NCI-H2171 (cell line): ENCODE measurements at regions not wholly inside any gene's neighbourhood (a gene's known extent, or its start where the extent isn't known, plus 50 kb on each side); places are given as distances from the start of the nearest gene placed in this dataset.

Source experiments
- DNase-seq: peaks from one replicate; lab custom pipeline; 2025; lab: John Stamatoyannopoulos, UW

DNA sequence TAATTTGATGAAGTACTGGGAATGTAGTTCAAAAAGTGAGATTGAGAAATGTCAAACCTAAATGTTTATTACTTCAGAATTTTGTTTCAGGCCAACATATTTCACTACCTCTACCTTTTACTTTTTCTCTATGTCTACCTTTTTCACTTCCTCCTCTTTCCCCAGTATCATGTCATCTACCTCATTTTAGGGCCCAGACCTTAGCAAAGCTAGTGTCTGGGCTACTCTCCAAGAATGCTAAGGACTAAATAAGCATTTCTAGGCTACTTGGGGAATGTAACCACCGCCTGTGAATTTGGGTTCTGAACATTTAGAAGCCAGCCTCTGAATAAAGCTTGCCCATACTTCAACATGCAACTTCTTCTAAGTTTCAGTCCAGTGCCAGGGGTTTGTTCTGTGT is 330.4 kb downstream of the SLC4A3 start:
- DNase-seq = no peak

DNA sequence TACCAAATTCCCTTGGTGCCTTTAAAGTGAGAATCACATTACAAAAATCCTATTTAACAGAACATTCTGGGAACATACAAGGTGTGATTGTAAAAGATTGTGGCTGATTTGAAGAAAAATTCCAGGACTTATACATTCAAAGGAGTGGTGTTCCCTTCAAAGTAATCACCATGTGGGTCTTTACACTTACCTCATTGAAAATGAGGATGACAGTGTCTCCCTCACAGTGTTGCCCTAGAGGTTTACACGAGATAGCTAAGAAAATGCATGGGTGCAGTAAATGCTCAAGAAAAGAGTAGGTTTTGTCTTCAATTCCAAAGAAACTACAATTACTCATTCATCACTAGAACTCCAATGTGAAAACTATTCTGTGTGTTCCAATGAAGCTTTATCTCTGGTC is 331.5 kb downstream of the SLC4A3 start:
- no peak for DNase-seq

DNA sequence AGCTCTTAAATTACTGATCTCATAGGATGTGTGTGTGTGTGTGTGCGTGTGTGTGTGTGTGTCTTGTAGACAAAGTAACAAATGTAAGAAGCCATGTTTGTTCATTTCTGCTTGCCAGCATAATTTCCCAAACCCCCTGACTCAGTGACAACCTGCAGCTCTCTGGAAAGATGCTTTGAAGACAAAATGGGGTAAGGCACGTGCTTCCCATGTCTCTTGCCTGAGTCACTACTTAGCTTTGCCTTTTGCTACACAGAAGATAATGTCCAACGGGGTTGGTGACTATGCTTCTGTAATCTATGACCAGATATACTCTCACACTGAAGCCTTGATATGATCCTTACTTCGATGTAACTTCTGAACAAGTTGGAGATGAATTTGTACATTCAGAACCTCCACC is 332.0 kb downstream of the SLC4A3 start:
- DNase-seq = no peak

GRCh38 chr2:219961947-219962498 is 334.6 kb downstream of the SLC4A3 start:
- no peak for DNase-seq

GRCh38 chr2:219962801-219963200 is 335.4 kb downstream of the SLC4A3 start:
- no peak for DNase-seq

DNA sequence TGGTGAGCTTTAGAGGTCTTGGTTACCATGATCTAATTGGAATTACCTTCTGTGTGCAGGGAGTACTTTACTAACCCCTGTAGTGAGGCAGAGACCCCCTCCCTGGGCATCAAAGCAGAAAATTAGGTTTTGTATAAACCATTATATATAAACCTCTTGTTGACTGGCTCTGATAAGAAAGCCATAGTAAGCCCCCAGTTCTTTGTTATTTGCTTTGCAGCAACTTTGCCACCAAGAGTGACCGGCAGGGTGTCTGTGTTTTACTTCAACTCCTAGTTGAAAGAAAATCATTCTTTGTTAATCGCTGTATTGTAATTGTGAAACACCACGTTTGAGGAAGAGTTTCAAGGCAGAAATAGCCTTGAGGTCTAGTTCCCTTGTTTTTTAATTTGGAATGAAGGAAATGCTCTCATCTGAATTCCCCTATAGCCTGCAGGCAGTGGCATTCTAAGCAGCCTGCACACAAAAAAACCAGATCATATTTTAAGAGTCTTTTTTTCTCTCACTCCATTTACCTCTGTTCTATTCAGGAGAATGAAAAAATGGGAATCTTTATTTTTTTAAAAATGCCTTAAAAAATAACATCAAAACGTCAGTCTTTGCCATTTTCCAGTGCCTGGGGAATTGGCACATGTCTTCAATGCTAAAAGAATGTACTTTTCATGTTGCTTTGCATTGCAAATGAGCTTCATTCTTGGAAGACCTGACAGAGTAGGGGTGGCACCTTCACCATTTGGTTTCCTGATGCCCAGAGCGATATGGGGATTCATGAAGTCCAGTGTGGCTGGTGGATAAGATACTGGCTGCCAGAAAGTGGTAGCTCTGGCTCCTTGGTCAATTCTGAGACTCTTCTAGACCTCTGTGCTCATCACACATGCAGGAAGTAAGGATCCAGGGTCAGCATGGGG is 338.1 kb downstream of the SLC4A3 start:
- no peak for DNase-seq

DNA sequence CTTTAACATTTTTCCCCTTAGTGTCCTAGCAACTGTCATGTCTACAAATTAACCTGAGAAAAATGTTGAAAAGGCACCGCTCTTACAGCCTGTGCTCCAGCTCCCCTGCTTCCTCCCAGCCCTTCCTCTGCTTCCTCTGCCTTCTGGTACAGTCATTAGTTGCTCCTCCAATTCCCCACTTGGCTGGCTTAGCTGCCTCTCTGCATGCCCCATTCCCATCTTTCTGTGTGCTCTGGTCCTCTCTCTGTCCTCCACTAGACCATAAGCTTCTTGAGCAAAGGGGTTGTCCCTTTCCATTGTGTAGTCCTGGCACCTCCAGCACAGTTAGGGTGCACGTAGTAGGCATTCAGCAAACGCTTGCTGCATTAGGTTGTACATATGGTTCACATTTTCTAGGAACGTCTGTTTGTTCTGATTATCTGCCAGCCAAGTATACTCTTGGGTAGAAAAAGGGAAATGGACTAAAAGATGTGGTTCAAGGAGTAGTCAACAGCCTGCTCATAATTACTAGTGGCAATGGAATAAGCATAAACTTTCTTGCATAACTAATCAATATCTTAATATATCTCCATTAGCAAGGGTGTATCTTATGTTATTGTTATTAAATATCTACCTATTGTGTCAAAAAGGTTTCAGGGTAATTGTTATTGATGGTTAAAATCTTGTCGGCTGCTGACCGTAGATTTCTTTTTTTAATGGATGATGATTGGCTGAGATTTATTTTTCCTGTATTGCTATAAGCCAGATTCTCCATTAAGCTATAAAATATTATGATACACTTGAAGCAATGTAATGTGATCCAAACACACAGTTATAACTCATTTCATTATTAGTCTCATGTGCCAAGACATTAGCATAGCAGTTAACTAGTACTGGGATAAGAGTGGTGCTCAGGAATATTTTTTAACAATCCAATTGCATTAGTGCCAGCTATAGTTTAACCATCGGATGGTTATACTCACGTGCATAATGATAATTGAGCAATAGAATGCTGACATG is 340.1 kb downstream of the SLC4A3 start:
- no peak for DNase-seq

GRCh38 chr2:219968685-219969345 is 341.4 kb downstream of the SLC4A3 start:
- DNase-seq = no peak

GRCh38 chr2:219969508-219969907 is 342.1 kb downstream of the SLC4A3 start:
- no peak for DNase-seq

DNA sequence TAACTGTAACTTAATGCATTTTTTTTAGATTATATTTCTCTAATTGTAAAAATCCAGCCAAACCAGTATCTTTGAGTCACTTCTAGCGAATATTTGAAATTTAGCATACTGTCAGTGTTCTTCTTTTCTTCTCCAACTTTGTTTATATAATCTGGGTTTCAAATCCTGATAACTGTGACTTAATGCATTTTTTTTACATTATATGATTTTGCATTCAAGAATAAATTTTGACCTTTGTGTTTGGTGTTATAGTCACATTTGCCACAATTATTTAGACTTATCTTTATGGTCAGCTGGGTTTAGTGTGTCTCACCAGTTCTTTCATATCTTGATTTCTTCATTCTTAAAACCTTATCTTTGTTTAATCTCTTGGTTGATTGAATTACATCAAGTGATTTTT is 345.7 kb downstream of the SLC4A3 start:
- DNase-seq = no peak

- DNase-seq = no peak
These were observed 349.4 kb downstream of the SLC4A3 start for GRCh38 chr2:219976871-219977270.

DNA sequence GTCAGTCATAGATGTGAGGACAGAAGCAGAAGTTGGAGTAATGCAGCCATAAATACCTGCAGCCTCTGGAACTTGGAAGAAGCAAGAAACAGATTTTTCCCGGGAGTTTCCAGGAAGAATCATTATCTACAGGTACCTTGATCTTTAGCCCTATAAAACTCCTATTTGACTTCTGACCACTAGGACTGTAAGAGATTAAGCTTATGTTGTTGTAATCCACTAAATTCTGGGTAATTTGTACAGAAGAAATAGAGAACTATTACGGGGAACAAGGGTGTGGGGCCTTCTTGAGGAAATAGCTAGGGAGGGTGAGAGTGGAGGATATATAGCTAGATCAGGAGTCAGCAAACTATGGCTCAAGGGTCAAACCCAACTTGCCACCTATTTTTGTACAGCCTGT is 353.2 kb downstream of the SLC4A3 start:
- DNase-seq = no peak

DNA sequence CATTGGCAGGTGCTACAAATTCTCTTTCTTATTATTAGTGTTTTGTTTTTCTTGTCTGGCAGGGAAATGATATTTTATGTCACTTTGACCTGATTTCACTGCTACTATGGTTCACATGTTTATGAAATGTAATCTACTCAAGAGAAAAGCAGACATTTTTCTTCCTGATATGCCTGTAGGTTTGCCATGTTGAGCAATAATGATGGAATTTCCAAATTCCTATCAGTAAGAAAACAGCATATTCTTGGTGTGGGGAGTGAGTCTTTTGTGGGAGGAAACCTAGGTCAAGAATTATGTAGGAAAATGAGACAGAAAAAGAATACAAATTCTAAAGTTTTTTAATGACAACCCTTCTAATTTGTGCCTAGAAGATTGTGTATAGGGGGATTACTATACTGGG is 356.4 kb downstream of the SLC4A3 start:
- no peak for DNase-seq

DNA sequence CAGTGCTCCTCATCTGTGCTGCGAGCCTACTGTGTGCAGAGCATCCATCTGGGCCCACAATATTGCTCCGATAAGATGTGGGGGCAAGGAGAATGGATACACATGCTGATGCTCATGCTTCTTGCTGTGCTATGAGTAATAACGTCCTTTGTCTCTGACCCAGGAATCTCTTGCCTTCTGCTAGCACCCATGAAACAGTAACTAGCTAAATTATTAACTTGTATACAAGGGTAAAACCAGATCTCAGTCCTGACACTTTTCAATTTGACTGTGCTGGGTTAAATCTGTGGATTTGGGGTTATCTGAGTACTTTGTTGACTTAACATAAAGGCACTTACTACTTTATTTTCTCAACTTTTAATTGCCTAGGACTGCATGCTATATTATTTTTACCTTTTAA is 357.6 kb downstream of the SLC4A3 start:
- no peak for DNase-seq

GRCh38 chr2:219987830-219988229 is 360.4 kb downstream of the SLC4A3 start:
- no peak for DNase-seq

DNA sequence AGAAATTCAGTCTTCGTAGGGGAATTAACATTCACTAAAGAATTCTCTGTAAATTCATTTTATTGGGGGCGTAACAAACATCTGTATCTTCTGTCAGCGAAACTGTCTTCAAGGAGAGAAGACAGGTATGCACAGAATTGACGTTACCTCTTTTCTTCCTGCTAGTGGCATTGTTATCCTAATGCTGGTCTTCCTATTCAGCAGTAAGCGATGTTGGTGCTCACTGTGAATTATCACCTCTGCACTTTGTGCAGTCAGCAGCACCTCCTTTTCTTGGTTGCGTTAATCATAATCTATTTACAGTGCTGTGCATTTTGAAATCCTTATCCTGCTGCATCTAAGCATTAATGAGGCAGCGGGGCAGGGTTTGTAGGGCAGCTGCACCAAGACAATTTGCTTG is 362.3 kb downstream of the SLC4A3 start:
- no peak for DNase-seq

DNA sequence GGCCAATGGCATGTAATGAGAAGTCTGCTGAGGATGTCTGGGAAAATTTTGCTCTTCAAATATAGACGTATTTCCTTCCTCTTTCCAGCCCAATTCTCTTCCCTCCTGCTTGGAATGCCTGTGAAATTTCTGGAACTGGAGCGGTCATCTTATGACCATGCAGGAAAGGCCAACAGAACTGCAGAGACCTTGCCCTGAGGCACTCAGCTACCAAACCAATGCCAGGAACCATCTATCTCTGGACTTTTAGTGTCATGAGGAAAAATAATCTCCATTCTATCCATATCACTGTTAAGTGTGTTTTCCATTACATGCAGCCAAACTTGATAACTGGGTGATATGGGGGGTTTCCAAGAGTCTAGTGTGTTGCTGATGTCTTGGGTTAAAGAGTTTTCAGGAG is 363.7 kb downstream of the SLC4A3 start:
- no peak for DNase-seq

DNA sequence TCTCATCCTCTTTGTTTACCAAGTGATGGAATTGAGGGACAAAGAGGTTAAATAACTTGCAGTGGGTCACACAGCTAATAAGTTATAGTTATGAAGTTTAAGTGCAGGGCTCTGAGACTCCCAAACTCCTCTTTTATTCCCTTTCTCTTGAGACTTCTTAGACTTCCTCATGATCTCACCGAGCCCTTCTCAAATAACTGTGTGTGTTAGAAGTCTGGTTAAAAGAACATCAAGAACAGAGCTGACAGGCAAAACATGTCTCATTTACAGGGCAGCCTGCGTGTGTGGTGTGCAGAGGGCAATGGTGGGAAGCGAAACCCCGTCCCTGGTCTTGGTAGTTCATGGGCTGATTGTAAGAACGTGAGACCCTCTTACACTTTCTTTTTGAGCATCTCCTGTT is 368.0 kb downstream of the SLC4A3 start:
- DNase-seq = no peak

GRCh38 chr2:219995991-219996765 is 368.7 kb downstream of the SLC4A3 start:
- no peak for DNase-seq

GRCh38 chr2:219997341-219997851 is 370.0 kb downstream of the SLC4A3 start:
- peak; percentile 51 for DNase-seq

DNA sequence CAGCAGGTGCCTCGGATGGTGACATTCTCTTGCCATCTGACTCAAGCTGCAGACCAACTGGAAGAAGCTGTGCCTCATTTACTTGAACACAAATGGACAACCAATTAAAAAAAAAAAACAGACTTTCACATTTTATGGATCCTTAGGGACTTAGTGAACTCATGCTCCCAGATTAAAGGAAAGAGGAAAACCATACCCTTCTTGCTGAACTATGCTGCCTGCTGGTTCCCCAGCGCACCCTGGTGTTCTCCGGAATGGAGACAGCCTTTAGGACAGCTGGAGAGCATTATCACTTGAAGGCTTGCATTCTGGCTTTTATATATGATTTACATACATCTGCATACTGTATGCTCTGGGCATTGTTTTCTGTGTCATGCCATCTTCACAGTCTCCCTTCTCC is 370.7 kb downstream of the SLC4A3 start:
- DNase-seq = peak; percentile 39
